Tibial artery (tissue), 4 donors: ENCODE measurements at regions not wholly inside any gene's neighbourhood (a gene's known extent, or its start where the extent isn't known, plus 50 kb on each side); places are given as distances from the start of the nearest gene placed in this dataset.

Experiments used
- DNase-seq, 2 donors: peaks; one replicate each; pipeline ENCODE4 v3.0.0-alpha.2; 2019
- H3K27ac ChIP-seq, 2 donors: fragments of 200-600 bp; sonication (generic) in 1 of 2; 1 replicate in 1 of 2; 2 replicates in 1 of 2; pipeline ENCODE4 v1.5.1; 2018 to 2019; ENCODE audit warnings: mild to moderate bottlenecking in 1 of 2
- H3K27me3 ChIP-seq, 2 donors: fragments of 200-600 bp; sonication (generic) in 1 of 2; one replicate each; pipeline versions ENCODE4 v1.5.1 to v1.6.0; 2016 to 2019
- H3K36me3 ChIP-seq, 3 donors: fragments of 200-600 bp; sonication (generic) in 2 of 3; one replicate each; pipeline ENCODE4 v1.5.1; 2016 to 2019; ENCODE audit warnings: mild to moderate bottlenecking in 2 of 3
- H3K4me1 ChIP-seq, 4 donors: fragments of 200-600 bp; sonication (generic) in 2 of 4; 1 replicate in 3 of 4; 2 replicates in 1 of 4; pipeline ENCODE4 v1.5.1; 2016 to 2019
- H3K4me3 ChIP-seq, 2 donors: fragments of 200-600 bp; sonication (generic) in 1 of 2; 1 replicate in 1 of 2; 2 replicates in 1 of 2; pipeline ENCODE4 v1.5.1; 2018 to 2019; ENCODE audit warnings: mild to moderate bottlenecking in 2 of 2
- H3K9me3 ChIP-seq, 3 donors: fragments of 200-600 bp; sonication (generic) in 1 of 3; one replicate each; pipeline ENCODE4 v1.5.1; 2016 to 2019
- CTCF ChIP-seq, 2 experiments: fragments of 200-600 bp in 1 of 2; fragments of 450-650 bp in 1 of 2; IDR thresholded peaks; one replicate each; pipeline ENCODE4 v1.5.1; 2017 to 2019; ENCODE audit warnings: antibody characterized with exemption in 2 of 2, mild to moderate bottlenecking in 1 of 2, moderate library complexity in 1 of 2
- intact Hi-C: fragments of 100-400 bp; cut with DNase I; formaldehyde crosslinking; loops from one replicate; pipeline ENCODE4 v1.15.0; 2023; ENCODE audit warnings: low total_unique reads

- Histone ChIP-seq H3K27me3 (no peaks in the 10 kb centered on the region), H3K4me1 (peaks cover 0 to 7% (median 0%) of the 10 kb centered on the region in 4 donors), H3K4me3 (no peak overlapping the region), H3K27ac (no peak overlapping the region), H3K36me3 (no peaks in the 10 kb centered on the region), H3K9me3 (no peaks in the 10 kb centered on the region)
- no peak for TF ChIP-seq CTCF (IDR thresholded peaks at IDR 0.05)
- no peak for DNase-seq
- intact Hi-C loops = no loop called here
These were observed 146.2 kb upstream of the KLF7 start for GRCh38 chr2:207312006-207312356.

- intact Hi-C loops = no loop called here
- H3K4me1 ChIP-seq = peaks cover 0 to 7% (median 0%) of the 10 kb centered on the region in 4 donors
- no peaks in the 10 kb centered on the region for H3K27me3 ChIP-seq
- no peak overlapping the region for H3K4me3 ChIP-seq
- H3K9me3 ChIP-seq = no peaks in the 10 kb centered on the region
- no peak for DNase-seq
- H3K27ac ChIP-seq = no peak overlapping the region
- TF ChIP-seq CTCF (IDR thresholded peaks at IDR 0.05) = no peak
- H3K36me3 ChIP-seq = no peaks in the 10 kb centered on the region
These were observed 148.2 kb upstream of the KLF7 start for GRCh38 chr2:207313947-207314346.

GRCh38 chr2:207315131-207315530, 149.4 kb upstream of the KLF7 start:
- intact Hi-C loops = no loop called here
- no peaks in the 10 kb centered on the region for H3K27me3 ChIP-seq
- no peak overlapping the region for H3K4me3 ChIP-seq
- peaks cover 0 to 7% (median 0%) of the 10 kb centered on the region in 4 donors for H3K4me1 ChIP-seq
- DNase-seq = no peak
- TF ChIP-seq CTCF (IDR thresholded peaks at IDR 0.05) = no peak
- H3K36me3 ChIP-seq = no peaks in the 10 kb centered on the region
- H3K27ac ChIP-seq = no peak overlapping the region
- no peaks in the 10 kb centered on the region for H3K9me3 ChIP-seq

- H3K9me3 ChIP-seq = no peaks in the 10 kb centered on the region
- H3K27ac ChIP-seq = no peak overlapping the region
- H3K36me3 ChIP-seq = no peaks in the 10 kb centered on the region
- H3K27me3 ChIP-seq = no peaks in the 10 kb centered on the region
- no peak for DNase-seq
- intact Hi-C loops = no loop called here
- H3K4me1 ChIP-seq = peaks cover 0 to 2% (median 0%) of the 10 kb centered on the region in 4 donors
- no peak for TF ChIP-seq CTCF (IDR thresholded peaks at IDR 0.05)
- no peak overlapping the region for H3K4me3 ChIP-seq
These were observed 150.7 kb upstream of the KLF7 start for GRCh38 chr2:207316484-207316883.

- TF ChIP-seq CTCF (IDR thresholded peaks at IDR 0.05) = no peak
- no peaks in the 10 kb centered on the region for H3K27me3 ChIP-seq
- H3K36me3 ChIP-seq = no peaks in the 10 kb centered on the region
- H3K4me1 ChIP-seq = no peaks in the 10 kb centered on the region
- DNase-seq = no peak
- no peak overlapping the region for H3K4me3 ChIP-seq
- intact Hi-C loops = no loop called here
- H3K9me3 ChIP-seq = no peaks in the 10 kb centered on the region
- H3K27ac ChIP-seq = no peak overlapping the region
These were observed 151.2 kb upstream of the KLF7 start for GRCh38 chr2:207316906-207317305.

GRCh38 chr2:207317378-207317984, 151.7 kb upstream of the KLF7 start:
- DNase-seq = no peak
- no peaks in the 10 kb centered on the region for H3K27me3 ChIP-seq
- intact Hi-C loops = no loop called here
- no peaks in the 10 kb centered on the region for H3K4me1 ChIP-seq
- no peaks in the 10 kb centered on the region for H3K9me3 ChIP-seq
- no peaks in the 10 kb centered on the region for H3K36me3 ChIP-seq
- no peak overlapping the region for H3K27ac ChIP-seq
- no peak for TF ChIP-seq CTCF (IDR thresholded peaks at IDR 0.05)
- no peak overlapping the region for H3K4me3 ChIP-seq
